GM12878 (cell line): ENCODE measurements at regions not wholly inside any gene's neighbourhood (a gene's known extent, or its start where the extent isn't known, plus 50 kb on each side); places are given as distances from the start of the nearest gene placed in this dataset.

Experiments used
- ATAC-seq: fragments of 200-7000 bp; cut with Tn5 transposase; 3 replicates; pipeline ENCODE4 v1.9.1; 2020; ENCODE audit warnings: mild to moderate bottlenecking, moderate library complexity
- BruUV-seq: library from RNA; stranded (reverse); fragments of 400-500 nt; replicated peaks from 2 replicates; lab custom pipeline; 2021; lab: Mats Ljungman, UMichigan
- CTCF ChIA-PET: fragments of 300-600 bp; sonication (Branson Sonifier 250); formaldehyde crosslinking; extraction: SDS; loops from one replicate; lab custom pipeline; 2021; ENCODE audit warnings: inconsistent platforms; lab: Yijun Ruan, JAX
- POLR2A ChIA-PET: fragments of 350-600 bp; formaldehyde crosslinking; extraction: SDS; loops from one replicate; lab custom pipeline; 2021; ENCODE audit warnings: inconsistent platforms; lab: Charles Lee
- RAD21 ChIA-PET: fragments of 300-600 bp; sonication (Branson Sonifier 250); formaldehyde crosslinking; loops from one replicate; lab custom pipeline; 2023; ENCODE audit warnings: antibody characterized with exemption; ENCODE audit not compliant: unreplicated experiment; lab: Charles Lee
- SMC1A ChIA-PET: fragments of 300-600 bp; sonication (Branson Sonifier 250); formaldehyde crosslinking; loops from one replicate; lab custom pipeline; 2023; ENCODE audit not compliant: unreplicated experiment, uncharacterized antibody; lab: Charles Lee
- DNase-seq: peaks from one replicate; pipeline ENCODE4 v3.0.0-alpha.2; 2011; ENCODE audit warnings: low read depth, low spot score
- FAIRE-seq: peaks from 3 replicates; lab custom pipeline; 2011; peaks lifted over from hg19 to GRCh38; lab: Jason Lieb, UNC
- H2AFZ ChIP-seq: 2 replicates; pipeline ENCODE4 v1.6.0; 2011; ENCODE audit warnings: low read depth, low read length, control low read depth; ENCODE audit not compliant: control insufficient read depth
- H3K27ac ChIP-seq: 2 replicates; pipeline ENCODE4 v1.5.1; 2011; ENCODE audit warnings: control low read depth; ENCODE audit not compliant: control insufficient read depth, insufficient read depth
- H3K27me3 ChIP-seq, 2 experiments: replicated peaks in 1 of 2; 2 replicates each; pipeline versions ENCODE4 v1.6.0 to v1.6.1; 2011; ENCODE audit warnings: low read length in 1 of 2; ENCODE audit not compliant: control insufficient read depth in 2 of 2, insufficient read depth in 2 of 2
- H3K36me3 ChIP-seq, 2 experiments: 2 replicates each; pipeline ENCODE4 v1.5.1; 2011; ENCODE audit warnings: low read length in 1 of 2; ENCODE audit not compliant: control insufficient read depth in 2 of 2, insufficient read depth in 2 of 2
- H3K4me1 ChIP-seq: 2 replicates; pipeline ENCODE4 v1.6.1; 2011; ENCODE audit warnings: mild to moderate bottlenecking, low read length, moderate library complexity, mixed read lengths; ENCODE audit not compliant: control insufficient read depth, insufficient read depth
- H3K4me2 ChIP-seq: 2 replicates; pipeline ENCODE4 v1.6.0; 2011; ENCODE audit warnings: control low read depth; ENCODE audit not compliant: control insufficient read depth, insufficient read depth
- H3K4me3 ChIP-seq: fragments of 200-600 bp; sonication (generic); 2 replicates; pipeline ENCODE4 v1.5.1; 2016
- H3K79me2 ChIP-seq: 2 replicates; pipeline ENCODE4 v1.6.0; 2011; ENCODE audit warnings: low read length; ENCODE audit not compliant: control insufficient read depth, insufficient read depth
- H3K9ac ChIP-seq: 2 replicates; pipeline ENCODE4 v1.8.0; 2011; ENCODE audit warnings: low read length, control low read depth, mixed read lengths; ENCODE audit not compliant: control insufficient read depth, insufficient read depth
- H3K9me3 ChIP-seq: replicated peaks from 3 replicates; pipeline ENCODE4 v1.5.1; 2011; ENCODE audit warnings: mild to moderate bottlenecking, low read length; ENCODE audit not compliant: control insufficient read depth, insufficient read depth
- H4K20me1 ChIP-seq: 2 replicates; pipeline ENCODE4 v1.6.0; 2011; ENCODE audit not compliant: control insufficient read depth, insufficient read depth
- ATF3 ChIP-seq: IDR thresholded peaks from 2 replicates; pipeline ENCODE4 v1.6.1; 2011; ENCODE audit warnings: low read depth, mild to moderate bottlenecking, low read length, moderate library complexity, borderline replicate concordance; ENCODE audit errors: extremely low read depth
- BCL11A ChIP-seq: IDR thresholded peaks from 2 replicates; pipeline ENCODE4 v1.6.1; 2011; ENCODE audit warnings: low read depth, low read length
- ELK1 ChIP-seq: IDR thresholded peaks from 2 replicates; pipeline ENCODE4 v1.6.1; 2012; ENCODE audit warnings: low read depth, low read length, improper control_type of control experiment
- FOS ChIP-seq: IDR thresholded peaks from 3 replicates; pipeline ENCODE4 v1.6.1; 2011; ENCODE audit warnings: borderline replicate concordance; ENCODE audit not compliant: insufficient read length; ENCODE audit errors: extremely low read depth
- GATAD2B ChIP-seq: fragments of 450-650 bp; conservative IDR thresholded peaks from 2 replicates; pipeline ENCODE4 v1.6.1; 2017; ENCODE audit warnings: low read depth, mild to moderate bottlenecking, moderate library complexity
- NFYA ChIP-seq: IDR thresholded peaks from 2 replicates; pipeline ENCODE4 v1.6.1; 2011; ENCODE audit warnings: low read depth, mild to moderate bottlenecking, low read length, improper control_type of control experiment, borderline replicate concordance
- RELB ChIP-seq: fragments of 450-650 bp; IDR thresholded peaks from 2 replicates; pipeline ENCODE4 v1.6.1; 2017; ENCODE audit warnings: low read depth, mild to moderate bottlenecking, moderate library complexity
- SMAD1 ChIP-seq: fragments of 450-650 bp; IDR thresholded peaks from 2 replicates; pipeline ENCODE4 v1.6.1; 2018; ENCODE audit warnings: mild to moderate bottlenecking, low read depth; ENCODE audit not compliant: partially characterized antibody
- SRF ChIP-seq, 2 experiments: IDR thresholded peaks; 2 replicates each; pipeline ENCODE4 v1.6.1; 2011; ENCODE audit warnings: low read depth in 2 of 2, low read length in 2 of 2, mild to moderate bottlenecking in 1 of 2, moderate library complexity in 1 of 2
- ZNF24 ChIP-seq: fragments of 450-650 bp; IDR thresholded peaks from 2 replicates; pipeline ENCODE4 v1.6.1; 2017; ENCODE audit warnings: antibody characterized with exemption, mild to moderate bottlenecking
- WGBS: methylation state at CpG from one replicate; pipeline ENCODE4 v1.1.6; 2016; ENCODE audit warnings: low lambda C conversion rate; ENCODE audit not compliant: insufficient replicate concordance, insufficient coverage; ENCODE audit errors: missing lambda C conversion rate; 5-methylcytosine and 5-hydroxymethylcytosine counted together
- in situ Hi-C: fragments of 300-500 bp; cut with MboI; formaldehyde crosslinking; loops from 9 replicates; pipeline ENCODE4 v1.14.3; 2018; ENCODE audit warnings: mixed read lengths
- intact Hi-C: fragments of 100-400 bp; cut with micrococcal nuclease; formaldehyde crosslinking; loops from one replicate; pipeline ENCODE4 v1.14.2; 2022; ENCODE audit not compliant: unreplicated experiment

- TF ChIP-seq NFYA, result no peak
- no peak for TF ChIP-seq ELK1
- TF ChIP-seq SMAD1, result no peak
- TF ChIP-seq, all 136 proteins: peak for 0
Observed at GRCh38 chr3:31164381-31164780, 269.9 kb upstream of the GADL1 start (continued).

- Histone ChIP-seq H2AFZ (no peak overlapping the region), H3K9me3 (no peaks in the 10 kb centered on the region), H3K9ac (no peak overlapping the region), H3K4me3 (no peak overlapping the region), H3K27ac (no peak overlapping the region), H3K4me1 (no peaks in the 10 kb centered on the region), H3K79me2 (no peaks in the 10 kb centered on the region), H4K20me1 (no peaks in the 10 kb centered on the region), H3K27me3 (no peaks in the 10 kb centered on the region), H3K4me2 (no peak overlapping the region), H3K36me3 (no peaks in the 10 kb centered on the region)
- FAIRE-seq, result no peak
- ChIA-PET POLR2A (no interaction called here), RAD21 (interaction anchor here (1.6 to 2.3 kb wide), 2 partner anchors 10 to 53 kb away, joined by 4 to 5 read pairs; no protein-coding TSS in a partner anchor), SMC1A (interaction anchor here (0.6 to 5.5 kb wide), 7 partner anchors 10 to 239 kb away, joined by 3 to 35 read pairs (median 4); no protein-coding TSS in a partner anchor), CTCF (interaction anchor here (0.7 to 2.0 kb wide), 3 partner anchors 9 to 619 kb away, joined by 3 to 8 read pairs (median 4); no protein-coding TSS in a partner anchor)
- 58% methylated on average over 8 of the region's 8 CpGs for WGBS
- intact Hi-C loops (no loop called here), in situ Hi-C loops (no loop called here)
- TF ChIP-seq SRF (IDR thresholded peaks at IDR 0.05; ENCODE audit: low read depth in 2 of 2, low read length in 2 of 2) (no peak), RELB (no peak), ZNF24 (no peak), FOS (no peak), ATF3 (no peak), BCL11A (no peak), GATAD2B (no peak)
- ATAC-seq, result no peak
- no TSS peak for BruUV-seq
- DNase-seq, result no peak
Observed at GRCh38 chr3:31165399-31165860, 271.0 kb upstream of the GADL1 start.
